Stimulated activated CD4-positive, alpha-beta T cell treated with anti-CD3 and anti-CD28 coated beads, Interleukin-1b, Interleukin-23, amount 100 ng/mL, for 48 hours (primary cell): ENCODE measurements at regions not wholly inside any gene's neighbourhood (a gene's known extent, or its start where the extent isn't known, plus 50 kb on each side); places are given as distances from the start of the nearest gene placed in this dataset.
"Not testable (repeated sequence)": the region's sequence is repeated elsewhere in the genome, so short reads cannot be mapped to it uniquely, and the experiment has no call there.

Source experiments
- DNase-seq: peaks from one replicate; pipeline ENCODE4 v3.0.0-alpha.2; 2020

- no peak for DNase-seq
These were observed 89.2 kb upstream of the ARID1B start for GRCh38 chr6:156687789-156688619.

- peak; percentile 69 for DNase-seq
These were observed 90.0 kb upstream of the ARID1B start for GRCh38 chr6:156686995-156687788.

- DNase-seq = peak; percentile 9
These were observed 90.7 kb upstream of the ARID1B start for GRCh38 chr6:156686301-156686994.

- DNase-seq = no peak
These were observed 91.4 kb upstream of the ARID1B start for GRCh38 chr6:156685823-156686222.

GRCh38 chr6:156683821-156684220 lies 93.4 kb upstream of the ARID1B start:
- DNase-seq = no peak

GRCh38 chr6:156676721-156677120 lies 100.5 kb upstream of the ARID1B start:
- no peak for DNase-seq

GRCh38 chr6:156674197-156674596 lies 103.0 kb upstream of the ARID1B start:
- DNase-seq = no peak

- not testable (repeated sequence) for DNase-seq
These were observed 107.1 kb upstream of the ARID1B start for GRCh38 chr6:156670097-156670496.

- DNase-seq = peak; percentile 52
These were observed 115.1 kb upstream of the ARID1B start for GRCh38 chr6:156662025-156662445.

GRCh38 chr6:156660389-156660788 lies 116.8 kb upstream of the ARID1B start:
- no peak for DNase-seq

- DNase-seq = no peak
These were observed 117.4 kb upstream of the ARID1B start for GRCh38 chr6:156659822-156660198.

- DNase-seq = no peak
These were observed 118.0 kb upstream of the ARID1B start for GRCh38 chr6:156658966-156659821.

GRCh38 chr6:156658186-156658965 lies 118.8 kb upstream of the ARID1B start:
- DNase-seq = no peak

GRCh38 chr6:156657296-156657695 lies 119.9 kb upstream of the ARID1B start:
- no peak for DNase-seq

- DNase-seq = no peak
These were observed 122.0 kb upstream of the ARID1B start for GRCh38 chr6:156654919-156655918.

GRCh38 chr6:156652231-156652750 lies 124.9 kb upstream of the ARID1B start:
- DNase-seq = no peak

GRCh38 chr6:156651486-156651885 lies 125.7 kb upstream of the ARID1B start:
- DNase-seq = no peak

GRCh38 chr6:156650896-156651390 lies 126.2 kb upstream of the ARID1B start:
- DNase-seq = no peak

GRCh38 chr6:156648616-156649015 lies 128.6 kb upstream of the ARID1B start:
- DNase-seq = no peak

- no peak for DNase-seq
These were observed 129.2 kb upstream of the ARID1B start for GRCh38 chr6:156647991-156648390.
